ENCODE measurements at regions not wholly inside any gene's neighbourhood (a gene's known extent, or its start where the extent isn't known, plus 50 kb on each side); places are given as distances from the start of the nearest gene placed in this dataset.
"Not testable (repeated sequence)": the region's sequence is repeated elsewhere in the genome, so short reads cannot be mapped to it uniquely, and the experiment has no call there.

- DNase-seq (ENCODE audit: low spot score): no peak
These were observed 106.5 kb upstream of the MTAP start for GRCh38 chr9:21695874-21696341.

DNA sequence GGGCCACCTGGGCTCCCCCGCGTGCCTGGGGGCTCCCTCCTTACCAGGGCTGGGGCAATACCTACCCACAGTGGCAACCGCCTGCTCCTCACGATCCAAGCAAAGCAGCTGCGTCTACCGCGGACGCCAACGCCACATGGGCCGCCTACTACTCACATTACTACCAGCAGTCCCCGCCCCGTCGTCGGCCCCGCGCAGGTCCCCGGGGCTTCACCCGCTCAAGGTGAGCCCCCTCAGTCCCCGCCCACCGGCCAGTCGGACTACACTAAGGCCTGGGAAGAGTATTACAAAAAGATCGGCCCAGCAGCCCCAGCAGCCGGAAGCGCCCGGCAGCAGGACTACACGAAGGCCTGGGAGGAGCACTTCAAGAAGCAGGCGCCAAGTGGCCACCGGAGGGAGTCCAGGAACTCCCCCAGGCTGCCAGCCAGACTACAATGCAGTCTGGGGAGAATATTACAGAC, 106.0 kb upstream of the MTAP start:
- DNase-seq (ENCODE audit: low spot score): peak; percentile 12

- DNase-seq (ENCODE audit: low spot score): no peak
These were observed 94.2 kb upstream of the MTAP start for GRCh38 chr9:21708260-21708711.

- DNase-seq (ENCODE audit: low spot score): no peak
These were observed 93.6 kb upstream of the MTAP start for GRCh38 chr9:21708856-21709255.

GRCh38 chr9:21709464-21710058, 92.9 kb upstream of the MTAP start:
- peak; percentile 11 for DNase-seq (ENCODE audit: low spot score)

GRCh38 chr9:21710548-21711191, 91.8 kb upstream of the MTAP start:
- no peak for DNase-seq (ENCODE audit: low spot score)

DNA sequence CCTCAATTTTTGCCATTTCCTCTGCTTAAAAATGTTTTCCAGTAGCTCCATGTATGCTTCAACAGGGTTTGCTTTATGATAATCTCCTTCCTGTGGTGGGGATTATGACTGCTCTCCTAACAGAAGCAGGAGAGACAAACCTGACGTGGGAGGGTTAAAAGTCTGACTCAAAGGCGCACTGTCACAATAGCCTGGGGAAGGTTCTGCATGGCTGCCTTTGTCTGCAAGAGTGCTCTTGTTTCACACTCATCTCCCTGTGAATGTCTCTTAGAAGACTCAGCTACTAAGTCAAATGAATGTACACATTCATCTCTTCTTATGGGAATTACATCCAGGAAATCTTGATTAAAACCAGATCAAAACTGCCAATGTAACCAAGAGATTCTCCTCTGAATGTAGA, 90.9 kb upstream of the MTAP start:
- no peak for DNase-seq (ENCODE audit: low spot score)

DNA sequence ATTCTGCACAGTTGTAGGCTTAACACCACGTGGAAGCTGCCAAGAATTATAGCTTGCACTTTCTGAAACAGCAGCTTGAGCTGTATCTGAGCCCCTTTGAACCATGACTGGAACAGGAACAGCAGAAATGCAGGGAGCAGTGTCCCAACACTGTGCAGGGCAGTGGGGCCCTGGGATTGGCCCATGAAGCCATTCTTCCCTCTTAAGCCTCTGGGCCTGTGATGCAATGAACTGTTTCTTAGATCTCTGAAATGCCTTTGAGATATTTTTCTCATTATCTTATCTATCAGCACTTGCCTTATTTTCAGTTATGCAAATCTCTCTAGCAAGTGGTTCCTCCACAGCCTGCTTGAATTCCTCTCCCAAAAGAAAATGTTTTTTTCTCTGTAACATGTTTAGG, 87.0 kb upstream of the MTAP start:
- no peak for DNase-seq (ENCODE audit: low spot score)

- no peak for DNase-seq (ENCODE audit: low spot score)
These were observed 81.7 kb upstream of the MTAP start for GRCh38 chr9:21720758-21721157.

DNA sequence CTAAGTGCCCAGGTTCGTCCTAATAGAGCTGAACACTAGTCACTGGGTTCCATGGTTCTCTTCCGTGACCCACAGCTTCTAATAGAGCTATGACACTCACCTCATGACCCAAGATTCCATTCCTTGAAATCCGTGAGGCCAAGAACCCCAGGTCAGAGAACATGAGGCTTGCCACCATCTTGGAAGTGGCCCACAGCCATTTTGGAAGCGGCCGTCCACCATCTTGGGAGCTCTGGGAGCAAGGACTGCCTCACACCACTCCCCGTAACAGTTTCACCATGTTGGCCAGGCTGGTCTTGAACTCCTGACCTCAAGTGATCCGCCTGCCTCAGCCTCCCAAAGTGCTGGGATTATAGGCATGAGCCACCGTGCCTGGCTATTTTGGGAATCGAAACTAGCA, 75.0 kb upstream of the MTAP start:
- DNase-seq (ENCODE audit: low spot score): not testable (repeated sequence)

DNA sequence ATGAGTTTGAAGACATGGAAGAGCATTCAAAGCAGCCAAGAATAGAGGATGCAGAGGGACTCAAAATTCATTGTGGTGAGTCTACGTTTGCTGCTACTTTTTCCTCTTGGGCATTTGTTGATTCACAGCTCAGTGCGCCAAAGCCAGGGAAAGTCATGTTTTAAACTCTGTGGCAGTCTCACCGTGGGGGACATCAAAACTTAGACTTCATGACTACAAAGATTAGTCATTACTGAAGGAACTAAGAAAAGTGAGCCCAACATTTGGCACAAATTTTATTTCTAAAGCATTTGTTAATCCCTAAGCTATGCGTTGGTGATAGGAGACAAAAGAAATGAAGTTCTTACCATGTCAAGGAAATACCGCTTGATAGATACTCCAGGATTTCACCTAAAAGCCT, 73.7 kb upstream of the MTAP start:
- no peak for DNase-seq (ENCODE audit: low spot score)

DNA sequence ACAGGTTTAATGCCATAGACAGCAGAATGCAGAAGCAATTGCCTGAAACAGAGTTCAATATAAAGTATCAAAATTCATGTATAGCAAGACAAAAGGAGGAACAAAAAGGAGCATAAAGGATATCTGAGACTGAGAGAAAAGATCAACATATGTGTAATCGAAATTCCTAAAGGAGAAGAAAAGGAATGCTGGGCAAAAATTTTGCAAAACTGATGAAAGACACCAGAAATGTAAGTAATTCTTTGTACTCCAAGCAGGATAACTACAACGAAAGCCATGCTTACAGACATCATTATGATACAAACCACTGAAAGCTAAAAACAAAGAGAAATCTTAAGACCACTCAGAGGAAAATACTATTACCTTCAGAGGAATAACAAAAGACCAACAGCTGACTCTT, 72.8 kb upstream of the MTAP start:
- no peak for DNase-seq (ENCODE audit: low spot score)

GRCh38 chr9:21730899-21731298, 71.5 kb upstream of the MTAP start:
- no peak for DNase-seq (ENCODE audit: low spot score)

DNA sequence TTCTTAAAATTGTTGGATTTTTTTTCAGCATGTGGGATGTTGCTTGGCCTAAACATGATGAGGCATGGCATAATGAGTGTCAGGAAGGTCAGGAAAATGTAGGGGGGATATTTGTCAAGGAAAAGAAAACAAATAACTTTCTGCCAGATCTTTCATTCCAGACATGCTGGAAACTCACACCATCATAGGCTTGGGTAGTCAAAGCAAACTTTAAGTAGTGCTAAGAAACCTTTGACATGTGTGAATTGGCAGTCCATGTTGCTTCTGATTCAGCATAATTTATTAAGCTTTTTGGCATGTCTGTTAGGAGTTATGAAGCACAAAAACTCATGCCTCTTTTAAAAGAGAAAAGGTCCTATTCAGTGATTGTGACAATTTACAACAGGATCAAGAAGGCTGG, 61.3 kb upstream of the MTAP start:
- DNase-seq (ENCODE audit: low spot score): no peak

GRCh38 chr9:21744320-21744719, 58.1 kb upstream of the MTAP start:
- no peak for DNase-seq (ENCODE audit: low spot score)

GRCh38 chr9:21744841-21745240, 57.6 kb upstream of the MTAP start:
- DNase-seq (ENCODE audit: low spot score): no peak

- DNase-seq (ENCODE audit: low spot score): no peak
These were observed 55.9 kb upstream of the MTAP start for GRCh38 chr9:21746550-21746949.

DNA sequence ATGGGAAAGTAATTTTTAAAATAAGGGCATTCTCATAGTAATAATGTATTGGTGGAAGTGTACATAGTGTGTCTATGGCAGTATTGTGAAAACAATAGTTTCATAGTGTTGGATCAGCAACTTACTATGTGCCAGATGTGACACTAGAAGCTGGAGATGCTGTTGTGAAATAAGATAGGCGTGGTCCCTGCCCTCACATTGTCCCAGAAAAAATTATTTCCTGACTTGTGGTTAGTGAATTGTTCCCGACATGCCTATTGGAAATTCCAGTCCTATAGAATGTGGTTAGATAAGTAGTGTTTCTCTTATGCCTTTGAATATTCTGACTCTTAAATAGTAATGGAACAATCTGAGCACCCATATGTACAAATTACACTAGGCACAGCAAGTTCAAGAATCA, 55.3 kb upstream of the MTAP start:
- no peak for DNase-seq (ENCODE audit: low spot score)

- DNase-seq (ENCODE audit: low spot score): no peak
These were observed 52.3 kb upstream of the MTAP start for GRCh38 chr9:21750021-21750735.

DNA sequence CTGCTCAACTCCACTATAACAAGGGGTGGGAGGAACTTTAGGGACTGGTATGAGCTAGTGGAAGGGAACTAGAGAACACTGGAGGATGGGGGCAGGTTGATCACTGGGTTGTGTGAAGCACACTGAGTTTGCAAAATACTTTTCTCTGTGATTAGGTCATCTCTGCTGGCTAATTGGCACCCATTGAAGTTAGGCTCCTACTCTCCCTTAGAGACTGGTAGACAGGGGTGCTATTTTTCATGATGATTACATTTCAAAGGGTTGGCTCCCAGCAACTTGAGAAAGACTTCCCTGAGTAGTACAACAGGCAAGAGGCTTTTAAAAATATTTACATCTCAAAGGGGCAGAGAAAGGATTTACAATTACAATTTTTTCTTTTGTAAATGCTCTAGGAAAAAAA, 50.4 kb upstream of the MTAP start:
- no peak for DNase-seq (ENCODE audit: low spot score)

All from HuH-7 (cell line).